Left lobe of liver (tissue), 2 donors: ENCODE measurements at regions not wholly inside any gene's neighbourhood (a gene's known extent, or its start where the extent isn't known, plus 50 kb on each side); places are given as distances from the start of the nearest gene placed in this dataset.

ENCODE experiments used
- ATAC-seq: fragments of 200-7000 bp; cut with Tn5 transposase; one replicate; pipeline ENCODE4 v1.9.1; 2020; ENCODE audit warnings: mild to moderate bottlenecking, moderate library complexity
- DNase-seq: peaks from one replicate; pipeline ENCODE4 v3.0.0-alpha.2; 2020; ENCODE audit warnings: low spot score
- donor health status: DM: no; HTN: no; CAD: no; lungs with moderate emphysema.
- donor health status: DM: no; HTN: yes; CAD: no.

DNA sequence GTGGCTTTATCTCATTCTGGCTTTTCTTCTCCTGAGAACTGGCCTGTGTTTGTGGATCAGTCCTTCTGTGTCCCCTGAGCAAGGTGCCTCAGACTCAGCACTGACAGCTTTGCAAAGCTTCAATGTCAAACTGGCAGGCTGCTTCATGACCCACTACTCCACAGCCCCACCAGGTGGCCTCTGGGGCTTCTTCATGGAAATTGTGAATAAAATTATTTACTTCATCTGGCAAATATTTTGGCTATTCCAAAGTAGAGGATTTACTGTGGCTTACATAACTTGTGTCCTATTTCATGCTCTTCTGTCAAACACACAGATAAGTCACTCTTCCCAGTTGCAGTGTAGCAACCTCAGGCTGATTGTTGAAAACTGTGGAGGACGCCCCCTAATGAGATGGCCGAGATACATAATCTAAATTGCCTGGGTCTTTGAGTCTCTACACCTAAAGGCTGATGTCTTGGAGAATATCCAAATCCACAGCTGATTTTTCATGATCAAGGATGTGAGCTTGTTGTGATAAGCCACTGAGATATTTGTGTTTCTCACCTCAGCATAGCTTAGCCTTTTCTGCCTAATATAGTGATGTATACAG is 721.9 kb upstream of the SLC10A2 start:
- ATAC-seq (peak; percentile 62), DNase-seq (no peak)

DNA sequence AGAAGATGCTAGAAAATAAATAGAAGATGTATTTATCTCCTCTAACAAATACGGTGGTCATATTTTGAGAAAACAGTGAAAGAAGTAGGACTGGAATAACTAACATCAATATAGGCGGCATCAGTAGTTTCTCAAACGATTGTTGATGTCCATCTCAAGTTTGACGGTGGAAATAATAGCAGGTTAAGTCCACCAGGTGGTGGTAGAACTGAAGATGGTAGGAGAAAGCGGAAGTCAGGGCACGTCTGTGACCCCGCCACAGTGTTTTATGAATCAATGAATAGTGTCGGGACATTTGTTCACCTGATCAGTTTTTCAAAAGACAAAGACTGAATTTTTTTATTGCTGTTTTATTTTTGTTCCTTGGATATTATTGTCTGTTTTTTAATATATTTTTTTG is 706.4 kb upstream of the SLC10A2 start:
- ATAC-seq (no peak), DNase-seq (no peak)

DNA sequence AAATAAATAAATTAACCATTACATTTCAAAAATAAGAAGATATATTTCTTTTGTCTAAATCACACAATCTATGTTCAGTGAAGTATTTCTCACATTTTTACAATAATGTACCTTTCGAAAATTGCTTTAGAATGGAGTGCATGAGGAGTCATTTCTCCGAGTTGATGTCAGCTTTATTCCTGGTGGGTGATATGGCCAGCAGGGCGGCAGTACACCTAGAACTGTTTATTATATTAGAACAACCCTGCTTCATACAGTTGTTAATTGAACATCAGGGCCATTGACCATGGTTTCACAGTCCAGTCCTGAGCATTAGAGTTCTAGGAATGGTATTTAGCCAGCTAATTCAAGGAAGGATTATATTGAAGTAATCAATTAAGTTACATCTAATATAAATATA is 696.3 kb upstream of the SLC10A2 start:
- DNase-seq (no peak), ATAC-seq (no peak)

DNA sequence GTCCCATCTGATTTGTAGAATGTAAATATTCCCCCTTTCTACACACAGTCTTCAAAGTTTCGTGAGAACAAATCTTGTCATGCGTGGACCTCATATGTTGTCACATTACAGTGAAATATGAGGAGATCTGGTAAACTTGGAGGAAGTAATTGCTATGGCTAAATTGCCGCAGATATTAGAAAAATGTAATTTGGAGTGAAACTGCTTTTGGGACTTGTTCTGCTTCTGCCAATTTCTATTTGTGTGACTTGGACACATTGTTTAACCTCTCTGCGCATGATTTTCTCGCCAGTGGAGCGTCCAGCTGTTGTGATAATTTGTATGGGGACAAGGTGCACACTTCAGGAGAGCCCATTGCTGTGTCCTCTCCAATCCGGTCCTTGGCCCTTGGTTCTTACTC is 693.1 kb upstream of the SLC10A2 start:
- DNase-seq = no peak
- ATAC-seq = no peak

DNA sequence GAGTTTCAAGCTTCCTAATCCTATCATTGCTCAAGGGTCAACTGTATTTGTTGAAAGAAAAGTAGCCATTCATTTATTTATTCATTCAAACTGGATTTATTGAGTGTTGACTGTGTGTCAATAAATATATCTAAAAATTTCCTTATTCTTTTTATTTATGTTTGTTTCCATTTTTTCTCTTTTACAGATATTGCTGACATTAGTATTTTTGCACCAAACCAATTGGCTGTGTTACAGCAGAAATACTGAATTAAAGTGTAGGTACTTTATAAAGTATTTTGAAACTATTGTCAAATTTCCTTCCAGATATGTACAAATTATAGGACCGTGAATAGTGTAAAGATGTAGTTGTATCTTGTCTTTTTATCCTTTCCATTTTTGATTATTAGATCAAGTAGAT is 692.0 kb upstream of the SLC10A2 start:
- ATAC-seq (no peak), DNase-seq (no peak)

DNA sequence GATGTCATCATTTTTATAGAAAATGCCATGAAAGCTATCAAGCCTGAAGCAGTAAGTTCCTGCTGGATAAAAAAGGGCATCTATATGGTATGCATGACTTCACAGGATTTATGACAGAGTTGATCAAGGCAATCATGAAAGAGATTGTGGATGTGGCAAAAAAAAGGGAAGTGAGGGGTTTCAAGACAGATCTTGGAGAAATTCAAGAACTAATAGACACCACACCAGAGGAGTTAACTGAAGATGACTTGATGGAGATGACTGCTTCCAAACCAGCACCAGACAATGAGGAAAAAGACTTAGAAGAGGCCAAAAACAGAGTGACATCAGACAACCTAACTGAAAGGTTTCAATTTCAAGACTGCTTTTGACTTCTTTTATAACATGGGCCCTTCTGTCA is 691.1 kb upstream of the SLC10A2 start:
- ATAC-seq (no peak), DNase-seq (no peak)

DNA sequence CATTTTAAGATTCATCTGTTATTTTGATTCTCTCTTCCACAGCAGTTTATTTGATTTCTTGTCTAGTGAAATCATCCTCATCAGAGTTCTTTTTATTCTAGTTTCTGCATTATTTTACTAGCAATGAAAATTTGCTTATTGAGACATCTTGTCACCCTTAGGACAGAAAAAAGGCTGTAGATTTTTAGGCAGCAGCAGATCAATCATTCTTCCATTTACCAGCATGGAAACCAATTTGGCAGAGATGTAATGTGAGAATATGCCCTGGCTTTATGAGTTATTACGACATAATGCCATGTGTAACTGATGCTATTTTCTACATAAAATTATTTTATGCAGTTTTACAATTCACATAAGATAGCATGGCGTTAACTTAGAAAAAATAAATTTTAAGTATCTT is 688.6 kb upstream of the SLC10A2 start:
- ATAC-seq (no peak), DNase-seq (no peak)

DNA sequence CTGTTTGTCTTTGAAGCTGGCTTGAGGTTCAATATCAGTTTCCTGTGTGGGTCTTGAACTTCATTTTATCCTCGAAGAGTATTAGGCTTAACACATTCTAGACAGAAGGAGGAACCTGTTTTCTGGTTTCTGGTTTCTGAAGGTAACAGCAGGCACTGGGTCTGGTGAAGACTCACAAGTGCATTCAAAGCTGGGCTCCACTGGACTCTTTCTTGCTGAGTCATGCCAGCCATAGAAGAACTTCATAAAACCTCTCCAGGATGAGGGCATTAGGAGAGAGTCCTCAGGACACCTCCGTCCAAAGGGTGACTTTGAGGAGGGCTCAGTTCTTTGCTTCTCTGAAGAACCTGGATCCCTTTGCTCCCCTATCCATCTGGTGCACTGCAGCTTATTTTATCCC is 668.6 kb upstream of the SLC10A2 start:
- DNase-seq (no peak), ATAC-seq (no peak)

DNA sequence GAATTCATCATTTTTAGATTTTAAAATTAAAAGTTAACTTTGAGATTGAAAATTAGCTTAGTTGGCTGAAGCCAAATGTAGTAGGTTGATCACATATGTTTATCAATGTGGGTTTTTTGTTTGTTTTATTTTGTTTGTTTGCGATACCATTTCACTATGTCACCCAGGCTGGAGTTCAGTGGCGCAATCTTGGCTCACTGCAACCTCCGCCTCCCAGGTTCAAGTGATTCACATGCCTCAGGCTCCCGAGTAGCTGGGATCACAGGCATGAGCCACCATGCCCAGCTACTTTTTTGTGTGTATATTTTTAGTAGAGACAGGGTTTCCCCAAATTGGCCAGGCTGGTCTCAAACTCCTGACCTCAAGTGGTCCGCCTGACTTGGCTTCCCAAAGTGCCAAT is 665.7 kb upstream of the SLC10A2 start:
- DNase-seq (peak; percentile 59), ATAC-seq (peak; percentile 68)

DNA sequence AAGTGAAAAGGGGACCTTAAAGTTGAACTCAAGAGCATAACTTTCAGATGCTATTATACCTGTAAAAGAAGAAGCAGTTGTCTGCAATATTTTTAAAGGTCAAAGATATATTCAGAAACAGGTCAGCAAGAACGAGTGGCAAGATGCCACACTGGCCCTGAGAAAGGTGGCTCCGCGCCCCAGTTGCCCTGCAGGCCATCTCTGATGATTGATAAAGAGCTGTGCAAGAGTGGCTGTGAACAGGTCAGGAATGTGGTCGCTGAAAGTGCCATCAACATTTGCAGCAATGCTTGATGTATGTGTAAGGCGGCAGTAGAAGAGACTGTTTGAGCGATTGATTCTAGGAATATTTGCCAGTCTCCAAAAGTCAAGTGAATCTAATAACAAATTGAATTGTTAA is 664.2 kb upstream of the SLC10A2 start:
- DNase-seq (peak; percentile 50), ATAC-seq (peak; percentile 74)

DNA sequence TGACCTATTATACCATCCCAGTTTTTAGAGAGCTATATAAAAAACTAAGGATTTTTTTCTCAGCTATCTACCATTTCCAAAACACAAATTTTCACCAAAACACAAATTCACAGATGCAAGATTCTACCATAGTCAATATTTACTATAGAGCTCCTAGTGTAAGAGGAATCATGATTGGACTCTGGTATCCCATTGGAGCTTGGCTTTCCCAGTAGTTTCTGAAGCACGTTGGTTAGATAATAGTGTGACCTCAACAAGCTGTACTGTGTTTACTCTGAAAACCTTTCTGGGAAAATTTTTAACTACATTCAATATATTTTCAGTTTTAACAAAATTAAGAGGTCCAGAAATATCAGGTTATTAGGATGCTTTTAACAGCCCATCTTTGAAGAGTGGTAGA is 660.6 kb upstream of the SLC10A2 start:
- DNase-seq (no peak), ATAC-seq (peak; percentile 79)

DNA sequence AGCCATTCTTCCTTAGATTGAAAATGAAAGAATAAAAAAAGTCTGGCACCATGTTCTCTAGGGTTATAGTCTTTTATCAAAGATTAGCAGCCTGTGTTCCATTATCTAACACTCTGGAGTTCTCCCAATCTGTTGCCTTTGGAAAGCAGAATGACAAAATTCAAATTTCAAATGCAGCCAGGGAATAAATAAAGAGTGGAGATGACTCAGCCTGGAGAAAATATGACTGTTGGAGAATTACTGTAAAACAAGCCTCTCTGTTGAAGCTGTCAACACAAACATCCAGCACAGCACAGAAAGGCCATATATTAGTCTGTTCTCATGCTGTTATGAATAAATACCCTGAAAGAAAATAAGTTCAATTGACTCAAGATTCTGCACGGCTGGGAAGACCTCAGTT is 650.5 kb upstream of the SLC10A2 start:
- no peak for ATAC-seq
- no peak for DNase-seq

DNA sequence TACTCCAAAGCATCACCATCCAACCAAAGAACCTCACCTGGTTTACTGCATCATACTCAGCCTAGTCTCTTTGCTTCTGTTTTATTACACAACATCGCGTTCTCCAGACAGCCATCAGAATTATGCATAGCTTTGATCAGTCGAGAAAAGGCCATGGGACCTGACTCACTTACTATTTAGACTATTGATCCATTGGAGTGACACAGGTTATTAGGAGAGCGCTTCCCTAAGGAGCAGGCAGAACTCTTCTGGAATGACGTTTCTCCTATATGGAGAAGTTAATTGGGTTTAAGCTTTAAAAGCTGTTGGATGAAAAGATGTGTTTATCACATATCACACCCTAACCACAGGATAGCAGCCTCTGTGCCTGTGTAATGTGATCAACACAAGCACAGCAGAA is 649.1 kb upstream of the SLC10A2 start:
- ATAC-seq = no peak
- no peak for DNase-seq

DNA sequence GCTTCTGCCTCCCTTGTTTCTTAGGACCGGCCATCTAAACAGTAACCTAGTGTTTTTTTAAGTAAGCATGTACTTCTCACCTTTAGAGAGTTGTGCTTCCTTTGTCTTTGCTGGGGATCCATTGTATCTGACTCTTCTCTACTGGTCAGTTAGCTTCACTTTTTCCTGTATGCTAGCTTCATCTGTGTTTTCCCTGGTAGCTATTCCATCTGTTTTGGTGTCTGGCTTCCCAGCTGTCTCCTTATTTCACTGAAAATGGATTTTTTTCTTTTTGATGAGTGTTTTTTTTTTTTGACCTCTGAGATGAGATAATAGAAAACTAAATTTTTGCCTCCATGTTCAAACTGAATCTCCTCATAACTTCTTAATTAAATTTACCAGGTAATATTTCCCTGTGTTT is 637.0 kb upstream of the SLC10A2 start:
- DNase-seq (no peak), ATAC-seq (no peak)

DNA sequence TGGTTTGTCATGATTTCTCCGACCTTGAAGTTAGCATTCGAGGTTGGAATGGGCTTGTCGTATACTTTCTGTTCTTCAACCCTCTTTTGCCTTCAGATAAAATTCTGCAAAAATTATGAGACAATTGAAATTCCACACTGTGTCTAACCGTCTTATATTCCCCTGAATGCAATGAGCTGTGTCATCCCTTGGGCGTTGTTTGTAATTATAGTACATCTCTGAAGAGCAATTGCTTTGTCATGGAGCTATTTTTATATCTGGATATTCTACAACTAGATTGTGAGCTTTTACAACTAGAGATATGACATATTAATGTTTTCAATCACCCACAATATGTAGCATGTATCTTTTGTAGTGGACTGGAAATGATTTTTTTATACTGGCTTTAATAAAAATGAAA is 631.8 kb upstream of the SLC10A2 start:
- ATAC-seq (no peak), DNase-seq (no peak)

DNA sequence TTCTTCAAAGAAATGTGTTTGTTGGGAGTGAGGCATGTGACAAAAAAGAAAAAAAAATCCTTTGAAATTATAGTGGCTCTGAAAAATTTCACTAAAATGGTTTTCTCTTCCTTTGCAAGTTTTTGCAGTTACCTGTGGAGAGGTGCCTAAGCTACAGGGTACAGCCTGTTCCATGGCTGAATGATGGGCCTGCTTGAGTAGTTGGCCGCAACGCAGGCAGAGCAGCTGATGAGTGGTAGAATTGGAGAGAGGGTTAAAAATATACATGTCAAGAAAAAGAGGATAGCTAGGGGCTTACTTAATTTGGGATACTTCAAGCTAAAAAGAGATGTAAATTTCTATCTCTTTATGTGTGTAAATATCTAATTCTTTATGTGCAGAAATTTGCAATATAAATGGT is 629.1 kb upstream of the SLC10A2 start:
- DNase-seq (no peak), ATAC-seq (no peak)

DNA sequence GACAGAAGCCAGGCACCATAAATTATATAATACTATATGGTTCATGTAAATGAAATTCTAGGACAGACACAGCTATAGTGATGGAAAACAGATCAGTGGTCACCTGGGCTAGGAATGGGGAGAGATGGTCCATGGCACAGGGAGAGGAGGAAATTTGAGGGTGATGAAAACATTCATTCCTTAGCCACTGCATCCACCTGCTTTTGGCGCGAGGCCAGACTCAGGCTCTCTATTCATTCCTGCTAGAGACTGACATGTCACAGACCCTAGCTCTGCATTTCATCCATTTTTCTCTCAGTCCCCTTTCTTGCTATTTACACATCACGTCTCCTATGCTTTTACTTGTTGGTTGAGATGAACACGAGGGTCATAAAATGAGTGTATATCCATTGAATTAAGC is 628.3 kb upstream of the SLC10A2 start:
- ATAC-seq = no peak
- DNase-seq = no peak

DNA sequence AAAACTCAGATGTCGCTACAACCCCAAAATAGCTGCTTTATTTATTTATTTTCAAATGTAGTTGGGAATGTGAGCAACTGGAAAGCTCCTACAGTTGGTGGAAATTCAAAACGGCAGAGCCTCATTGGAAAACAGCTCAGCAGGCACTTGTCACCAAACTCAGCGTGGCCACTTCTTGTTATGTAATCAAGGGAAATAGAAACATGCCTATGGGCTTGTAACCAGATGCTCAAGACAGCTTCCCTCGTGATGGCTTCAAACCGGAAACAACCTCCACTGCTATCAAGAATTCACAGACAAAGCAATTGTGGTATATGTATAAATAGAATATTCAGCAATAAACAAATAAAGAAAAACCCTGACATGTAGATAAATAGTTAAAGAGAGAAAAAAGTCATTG is 627.8 kb upstream of the SLC10A2 start:
- ATAC-seq (no peak), DNase-seq (no peak)

DNA sequence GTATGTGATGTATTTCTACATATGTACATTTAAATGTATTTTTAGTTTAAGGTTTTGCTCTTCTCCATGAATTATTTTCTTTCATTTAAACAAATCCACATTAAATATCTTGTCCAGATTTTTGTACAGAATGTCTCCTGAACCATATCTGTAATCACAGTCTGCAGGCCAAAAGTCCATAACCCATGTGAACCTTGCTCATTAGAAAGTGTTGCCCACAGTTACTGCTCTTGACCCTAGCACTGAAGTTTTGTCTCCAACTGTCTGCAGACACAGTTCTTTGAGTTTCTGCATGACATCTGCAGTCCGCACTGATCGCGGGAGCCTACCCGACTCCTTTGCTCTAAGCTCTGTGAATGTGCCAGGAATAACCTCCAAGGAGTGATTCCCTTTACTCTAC is 626.2 kb upstream of the SLC10A2 start:
- ATAC-seq (peak; percentile 99), DNase-seq (peak; percentile 54)

DNA sequence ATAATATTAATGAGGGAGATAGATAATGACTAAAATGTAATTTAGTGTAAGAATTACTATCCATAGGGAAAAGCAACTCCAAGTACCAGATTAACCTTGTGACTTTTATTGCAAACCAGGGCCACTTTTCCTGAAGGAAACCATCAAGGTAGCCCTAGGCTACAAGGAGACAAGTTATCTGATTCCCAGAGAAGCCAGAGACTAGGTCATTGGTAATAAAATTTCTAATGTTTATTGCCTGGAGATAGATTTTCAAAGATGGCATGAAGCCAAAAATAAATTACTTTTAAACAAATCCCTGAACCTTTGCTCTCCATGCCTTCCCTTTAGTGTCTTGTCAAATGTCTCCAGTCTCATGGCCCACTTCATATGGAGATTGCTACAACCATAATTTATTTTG is 610.1 kb upstream of the SLC10A2 start:
- DNase-seq = no peak
- no peak for ATAC-seq

DNA sequence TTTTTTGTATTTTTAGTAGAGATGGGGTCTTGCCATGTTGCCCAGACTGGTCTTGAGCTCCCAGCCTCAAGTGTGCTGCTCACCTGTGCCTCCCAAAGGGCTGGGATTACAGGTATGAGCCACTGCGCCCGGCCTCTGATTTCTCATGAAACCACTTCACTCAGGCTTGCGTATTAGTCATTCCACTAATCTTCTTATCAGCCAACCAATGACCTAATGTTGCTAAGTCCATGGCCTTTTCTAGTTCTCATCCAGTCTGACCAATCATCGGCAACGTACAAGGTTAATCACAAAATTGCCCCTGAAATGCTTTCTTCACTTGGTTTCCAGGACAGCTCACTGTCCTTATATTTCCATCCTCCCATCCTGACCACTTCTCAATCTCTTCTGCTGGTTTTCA is 605.3 kb upstream of the SLC10A2 start:
- no peak for ATAC-seq

DNA sequence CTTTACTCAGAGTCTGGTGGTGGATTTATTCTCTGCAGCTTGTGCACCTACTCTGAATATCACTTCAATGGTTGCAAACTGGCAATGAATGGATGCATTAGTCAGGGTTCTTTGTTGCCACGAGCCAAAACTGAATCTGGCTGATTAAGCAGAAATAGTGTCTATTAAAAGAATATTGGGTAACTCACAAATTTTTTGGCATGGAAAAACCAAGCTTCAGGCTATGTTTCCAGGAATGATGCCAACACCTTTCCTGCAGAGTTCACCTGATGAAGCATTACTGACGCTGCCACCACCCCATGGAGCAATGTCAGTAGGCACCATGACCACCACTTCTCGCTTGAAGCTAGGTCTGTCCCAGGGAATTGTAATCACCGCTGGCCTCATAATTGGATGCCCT is 597.8 kb upstream of the SLC10A2 start:
- peak; percentile 71 for DNase-seq
- peak; percentile 94 for ATAC-seq

More for the DNA sequence above, 605.3 kb upstream of the SLC10A2 start:
- DNase-seq = no peak

DNA sequence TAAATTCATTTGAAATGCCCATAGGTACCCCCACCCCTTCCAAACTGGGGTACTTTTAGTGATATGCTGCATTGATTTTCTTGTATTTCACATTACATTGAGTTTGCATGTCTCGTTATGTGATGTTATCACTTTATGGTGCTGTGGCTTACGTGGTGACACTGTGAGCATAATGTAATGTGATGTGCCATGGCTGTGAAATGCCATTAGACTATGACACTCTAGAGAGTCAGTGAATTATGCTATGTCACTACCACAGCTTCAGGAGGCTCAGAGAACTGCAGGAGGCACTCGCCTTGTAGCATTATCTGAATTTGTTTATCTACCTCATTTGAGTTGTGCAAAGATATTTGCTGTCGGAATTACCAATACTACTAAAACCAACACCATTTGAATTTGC is 590.1 kb upstream of the SLC10A2 start:
- DNase-seq (no peak), ATAC-seq (no peak)

DNA sequence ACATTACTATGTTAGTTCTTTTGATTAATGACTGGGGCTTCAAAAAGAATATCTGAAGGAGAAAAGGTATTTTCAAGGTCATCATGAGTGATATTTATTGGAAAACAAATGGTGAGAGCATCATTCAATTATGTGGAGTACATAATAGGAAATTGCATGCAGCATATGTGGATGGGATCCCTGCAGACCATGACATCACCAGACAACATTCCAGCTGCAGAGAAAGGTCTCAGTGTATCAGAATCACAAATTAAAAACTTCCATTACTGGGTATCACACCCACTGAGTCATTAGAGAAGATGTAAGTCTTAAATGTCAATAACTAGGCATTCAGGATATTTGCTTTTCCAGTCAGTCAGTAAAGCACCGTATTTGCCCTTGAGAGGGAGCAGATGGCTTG is 574.4 kb upstream of the SLC10A2 start:
- DNase-seq (no peak), ATAC-seq (no peak)
